ENCODE measurements at regions not wholly inside any gene's neighbourhood (a gene's known extent, or its start where the extent isn't known, plus 50 kb on each side); places are given as distances from the start of the nearest gene placed in this dataset.
A peak's percentile ranks its signal among the peaks of the same experiment; 100 is the strongest.

DNA sequence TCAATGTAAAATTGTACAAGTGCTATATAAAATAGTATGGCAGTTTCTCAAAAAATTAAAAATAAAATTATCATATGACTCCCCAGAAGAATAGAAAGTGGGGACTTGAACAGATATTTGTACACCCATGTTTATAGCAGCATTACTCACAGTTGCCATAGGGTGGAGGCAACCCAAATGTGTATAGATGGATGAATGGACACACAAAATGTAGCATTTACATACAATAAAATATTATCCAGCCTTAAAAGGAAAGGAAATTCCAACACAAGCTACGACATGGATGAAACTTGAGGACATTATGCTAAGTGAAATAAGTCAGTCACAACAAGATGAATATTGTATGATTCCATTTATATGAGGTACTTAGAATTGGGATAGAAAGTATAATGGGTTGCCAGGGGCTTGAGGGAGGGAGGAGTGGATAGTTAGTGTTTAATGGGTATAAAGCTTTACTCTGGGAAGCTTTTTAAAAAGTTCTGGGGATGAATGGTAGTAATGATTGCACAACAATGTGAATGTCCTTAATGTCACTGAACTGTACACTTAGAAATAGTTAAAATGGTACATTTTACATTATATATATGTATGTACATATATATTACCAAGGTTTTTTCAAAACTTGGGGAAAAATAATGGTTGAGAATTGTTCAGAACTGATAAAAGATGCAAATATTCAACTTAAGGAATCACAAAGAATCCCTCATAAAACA is 53.0 kb upstream of the ADORA3 start:
- no peak for DNase-seq (ENCODE audit: insufficient read length, low spot score, missing footprints)
- no peaks in the 10 kb centered on the region for H3K36me3 ChIP-seq (ENCODE audit: insufficient read depth, low read length)
- H3K4me3 ChIP-seq (ENCODE audit: insufficient read depth, low read length): no peak overlapping the region
- no peaks in the 10 kb centered on the region for H3K27me3 ChIP-seq (ENCODE audit: insufficient read depth, low read length)
- no peak overlapping the region for H3K4me2 ChIP-seq (ENCODE audit: insufficient read depth, low read length)
- H3K27ac ChIP-seq (ENCODE audit: low read depth, low read length): no peak overlapping the region
- no peaks in the 10 kb centered on the region for H3K9me3 ChIP-seq (ENCODE audit: low read depth, low read length)
- TF ChIP-seq, protein P1, sequence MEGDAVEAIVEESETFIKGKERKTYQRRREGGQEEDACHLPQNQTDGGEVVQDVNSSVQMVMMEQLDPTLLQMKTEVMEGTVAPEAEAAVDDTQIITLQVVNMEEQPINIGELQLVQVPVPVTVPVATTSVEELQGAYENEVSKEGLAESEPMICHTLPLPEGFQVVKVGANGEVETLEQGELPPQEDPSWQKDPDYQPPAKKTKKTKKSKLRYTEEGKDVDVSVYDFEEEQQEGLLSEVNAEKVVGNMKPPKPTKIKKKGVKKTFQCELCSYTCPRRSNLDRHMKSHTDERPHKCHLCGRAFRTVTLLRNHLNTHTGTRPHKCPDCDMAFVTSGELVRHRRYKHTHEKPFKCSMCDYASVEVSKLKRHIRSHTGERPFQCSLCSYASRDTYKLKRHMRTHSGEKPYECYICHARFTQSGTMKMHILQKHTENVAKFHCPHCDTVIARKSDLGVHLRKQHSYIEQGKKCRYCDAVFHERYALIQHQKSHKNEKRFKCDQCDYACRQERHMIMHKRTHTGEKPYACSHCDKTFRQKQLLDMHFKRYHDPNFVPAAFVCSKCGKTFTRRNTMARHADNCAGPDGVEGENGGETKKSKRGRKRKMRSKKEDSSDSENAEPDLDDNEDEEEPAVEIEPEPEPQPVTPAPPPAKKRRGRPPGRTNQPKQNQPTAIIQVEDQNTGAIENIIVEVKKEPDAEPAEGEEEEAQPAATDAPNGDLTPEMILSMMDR (IDR thresholded peaks at IDR 0.05; ENCODE audit: extremely low read depth, low read depth, low read length): no peak
- H4K20me1 ChIP-seq (ENCODE audit: insufficient read depth, low read length): no peaks in the 10 kb centered on the region
- H3K79me2 ChIP-seq (ENCODE audit: insufficient read depth, low read length): no peaks in the 10 kb centered on the region
- H2AFZ ChIP-seq (ENCODE audit: low read length): no peak overlapping the region
- H3K4me1 ChIP-seq (ENCODE audit: insufficient read depth, low read length): peaks cover 30% of the 10 kb centered on the region

GRCh38 chr1:111559736-111560279 is 56.4 kb upstream of the ADORA3 start:
- peak; percentile 60 for DNase-seq (ENCODE audit: insufficient read length, low spot score, missing footprints)
- Histone ChIP-seq H3K27ac (ENCODE audit: low read depth, low read length) (peak overlapping the region; percentile 67), H3K4me2 (ENCODE audit: insufficient read depth, low read length) (peak overlapping the region; percentile 29)

DNA sequence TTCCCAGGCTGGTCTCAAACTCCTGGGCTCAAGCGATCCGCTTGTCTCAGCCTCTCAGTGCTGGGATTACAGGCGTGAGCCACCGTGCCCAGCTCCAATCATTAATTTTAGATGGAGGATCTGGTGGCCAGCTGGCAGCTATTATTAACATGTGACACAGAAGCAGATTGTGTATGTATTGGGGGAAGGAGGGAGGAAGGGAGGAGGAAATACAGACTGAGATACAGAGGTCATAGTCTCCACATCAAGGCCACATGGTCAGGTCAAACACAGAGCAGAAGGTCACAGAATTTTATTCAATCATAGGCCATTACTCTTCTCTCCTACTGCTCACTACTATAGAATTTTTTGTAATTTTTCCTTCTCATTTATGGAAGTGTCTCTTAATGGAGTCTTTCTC is 57.9 kb upstream of the ADORA3 start:
- Histone ChIP-seq H3K79me2 (ENCODE audit: insufficient read depth, low read length) (no peaks in the 10 kb centered on the region), H3K4me3 (ENCODE audit: insufficient read depth, low read length) (no peak overlapping the region), H2AFZ (ENCODE audit: low read length) (no peak overlapping the region), H3K36me3 (ENCODE audit: insufficient read depth, low read length) (no peaks in the 10 kb centered on the region), H3K27ac (ENCODE audit: low read depth, low read length) (no peak overlapping the region), H3K4me1 (ENCODE audit: insufficient read depth, low read length) (peaks cover 45% of the 10 kb centered on the region), H3K4me2 (ENCODE audit: insufficient read depth, low read length) (no peak overlapping the region), H4K20me1 (ENCODE audit: insufficient read depth, low read length) (no peaks in the 10 kb centered on the region), H3K9me3 (ENCODE audit: low read depth, low read length) (no peaks in the 10 kb centered on the region), H3K27me3 (ENCODE audit: insufficient read depth, low read length) (no peaks in the 10 kb centered on the region)
- DNase-seq (ENCODE audit: insufficient read length, low spot score, missing footprints): no peak
- TF ChIP-seq, protein P1 (IDR thresholded peaks at IDR 0.05; ENCODE audit: extremely low read depth, low read depth, low read length): no peak

More at GRCh38 chr1:111559736-111560279, 56.4 kb upstream of the ADORA3 start:
- no peaks in the 10 kb centered on the region for H3K27me3 ChIP-seq (ENCODE audit: insufficient read depth, low read length)
- TF ChIP-seq, protein P1 (IDR thresholded peaks at IDR 0.05; ENCODE audit: extremely low read depth, low read depth, low read length): no peak
- H3K36me3 ChIP-seq (ENCODE audit: insufficient read depth, low read length): no peaks in the 10 kb centered on the region
- H3K4me1 ChIP-seq (ENCODE audit: insufficient read depth, low read length): peaks cover 31% of the 10 kb centered on the region
- H2AFZ ChIP-seq (ENCODE audit: low read length): peak overlapping the region; percentile 30
- no peaks in the 10 kb centered on the region for H4K20me1 ChIP-seq (ENCODE audit: insufficient read depth, low read length)
- H3K9me3 ChIP-seq (ENCODE audit: low read depth, low read length): no peaks in the 10 kb centered on the region
- H3K4me3 ChIP-seq (ENCODE audit: insufficient read depth, low read length): no peak overlapping the region
- H3K79me2 ChIP-seq (ENCODE audit: insufficient read depth, low read length): no peaks in the 10 kb centered on the region

DNA sequence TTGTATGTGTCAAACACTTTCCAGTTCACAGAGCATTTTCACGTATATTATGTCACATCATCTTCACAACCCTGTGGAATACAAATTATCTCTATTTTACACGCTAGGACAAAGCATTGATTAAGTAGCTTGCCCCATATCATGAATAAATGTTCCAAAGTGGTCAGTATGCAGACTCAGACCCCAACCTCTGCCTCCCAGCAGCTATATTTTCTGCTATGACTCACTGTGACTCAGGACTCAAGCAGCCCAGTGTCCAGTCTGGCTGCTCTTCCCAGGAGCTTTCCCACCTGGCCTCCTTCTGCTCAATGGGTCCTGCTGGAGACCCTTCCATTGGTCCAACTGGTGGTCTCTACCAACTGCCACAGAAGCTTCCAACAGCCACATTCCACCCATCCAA is 56.0 kb upstream of the RAP1A start:
- Histone ChIP-seq H3K4me1 (ENCODE audit: insufficient read depth, low read length) (peaks cover 45% of the 10 kb centered on the region), H4K20me1 (ENCODE audit: insufficient read depth, low read length) (no peaks in the 10 kb centered on the region), H3K27me3 (ENCODE audit: insufficient read depth, low read length) (no peaks in the 10 kb centered on the region), H3K4me3 (ENCODE audit: insufficient read depth, low read length) (no peak overlapping the region), H3K4me2 (ENCODE audit: insufficient read depth, low read length) (no peak overlapping the region), H2AFZ (ENCODE audit: low read length) (no peak overlapping the region), H3K9me3 (ENCODE audit: low read depth, low read length) (no peaks in the 10 kb centered on the region), H3K27ac (ENCODE audit: low read depth, low read length) (peak overlapping the region; percentile 79), H3K79me2 (ENCODE audit: insufficient read depth, low read length) (no peaks in the 10 kb centered on the region), H3K36me3 (ENCODE audit: insufficient read depth, low read length) (no peaks in the 10 kb centered on the region)
- DNase-seq (ENCODE audit: insufficient read length, low spot score, missing footprints): peak; percentile 18
- TF ChIP-seq, protein P1 (IDR thresholded peaks at IDR 0.05; ENCODE audit: extremely low read depth, low read depth, low read length): no peak

Data from osteoblast (primary cell).